ENCODE measurements at regions not wholly inside any gene's neighbourhood (a gene's known extent, or its start where the extent isn't known, plus 50 kb on each side); places are given as distances from the start of the nearest gene placed in this dataset.

GRCh38 chr17:71762526-71762925 lies 358.3 kb upstream of the SOX9 start:
- Histone ChIP-seq H3F3A (ENCODE audit: insufficient read depth, low read length) (no peaks in the 10 kb centered on the region), H3K79me2 (ENCODE audit: insufficient read depth, low read length) (no peaks in the 10 kb centered on the region), H3K27me3 (ENCODE audit: insufficient read depth, low read length) (no peaks in the 10 kb centered on the region), H3K4me3 (ENCODE audit: low read depth, low read length, poor library complexity, severe bottlenecking) (no peak overlapping the region), H4K20me1 (ENCODE audit: insufficient read depth, low read length) (no peaks in the 10 kb centered on the region), H3K27ac (ENCODE audit: low read depth, low read length, poor library complexity, severe bottlenecking) (no peak overlapping the region), H3K4me2 (ENCODE audit: low read length) (no peak overlapping the region), H3K9me2 (ENCODE audit: low read depth, low read length) (no peaks in the 10 kb centered on the region), H3K4me1 (ENCODE audit: insufficient read depth, low read length, severe bottlenecking) (no peaks in the 10 kb centered on the region), H3K9ac (ENCODE audit: low read length) (no peak overlapping the region), H2AFZ (ENCODE audit: low read length) (no peak overlapping the region), H3K36me3 (ENCODE audit: insufficient read depth, low read length) (no peaks in the 10 kb centered on the region), H3K9me3 (ENCODE audit: low read length) (no peaks in the 10 kb centered on the region)
- TF ChIP-seq EZH2 (IDR thresholded peaks at IDR 0.05; ENCODE audit: borderline replicate concordance, low read length) (no peak), CTCF (IDR thresholded peaks at IDR 0.05; ENCODE audit: low read length) (no peak)

- Histone ChIP-seq H3K4me1 (ENCODE audit: insufficient read depth, low read length, severe bottlenecking) (no peaks in the 10 kb centered on the region), H3K4me2 (ENCODE audit: low read length) (no peak overlapping the region), H3K27me3 (ENCODE audit: insufficient read depth, low read length) (no peaks in the 10 kb centered on the region), H3K4me3 (ENCODE audit: low read depth, low read length, poor library complexity, severe bottlenecking) (no peak overlapping the region), H3F3A (ENCODE audit: insufficient read depth, low read length) (no peaks in the 10 kb centered on the region), H3K9me3 (ENCODE audit: low read length) (no peaks in the 10 kb centered on the region), H4K20me1 (ENCODE audit: insufficient read depth, low read length) (no peaks in the 10 kb centered on the region), H3K36me3 (ENCODE audit: insufficient read depth, low read length) (no peaks in the 10 kb centered on the region), H3K79me2 (ENCODE audit: insufficient read depth, low read length) (no peaks in the 10 kb centered on the region), H3K9ac (ENCODE audit: low read length) (no peak overlapping the region), H3K27ac (ENCODE audit: low read depth, low read length, poor library complexity, severe bottlenecking) (no peak overlapping the region), H3K9me2 (ENCODE audit: low read depth, low read length) (no peaks in the 10 kb centered on the region), H2AFZ (ENCODE audit: low read length) (no peak overlapping the region)
- TF ChIP-seq EZH2 (IDR thresholded peaks at IDR 0.05; ENCODE audit: borderline replicate concordance, low read length) (no peak), CTCF (IDR thresholded peaks at IDR 0.05; ENCODE audit: low read length) (peak; percentile 30; the same call in 1 of the 2 replicates)
These were observed 356.3 kb upstream of the SOX9 start for GRCh38 chr17:71764505-71764904.

GRCh38 chr17:71765437-71765836 lies 355.4 kb upstream of the SOX9 start:
- no peak overlapping the region for H3K4me2 ChIP-seq (ENCODE audit: low read length)
- H3K9me3 ChIP-seq (ENCODE audit: low read length): no peaks in the 10 kb centered on the region
- H4K20me1 ChIP-seq (ENCODE audit: insufficient read depth, low read length): no peaks in the 10 kb centered on the region
- TF ChIP-seq CTCF (IDR thresholded peaks at IDR 0.05; ENCODE audit: low read length): no peak
- no peaks in the 10 kb centered on the region for H3F3A ChIP-seq (ENCODE audit: insufficient read depth, low read length)
- no peak overlapping the region for H2AFZ ChIP-seq (ENCODE audit: low read length)
- H3K4me1 ChIP-seq (ENCODE audit: insufficient read depth, low read length, severe bottlenecking): no peaks in the 10 kb centered on the region
- no peak overlapping the region for H3K9ac ChIP-seq (ENCODE audit: low read length)
- no peaks in the 10 kb centered on the region for H3K36me3 ChIP-seq (ENCODE audit: insufficient read depth, low read length)
- H3K79me2 ChIP-seq (ENCODE audit: insufficient read depth, low read length): no peaks in the 10 kb centered on the region
- no peak overlapping the region for H3K27ac ChIP-seq (ENCODE audit: low read depth, low read length, poor library complexity, severe bottlenecking)
- H3K27me3 ChIP-seq (ENCODE audit: insufficient read depth, low read length): no peaks in the 10 kb centered on the region
- no peaks in the 10 kb centered on the region for H3K9me2 ChIP-seq (ENCODE audit: low read depth, low read length)
- no peak overlapping the region for H3K4me3 ChIP-seq (ENCODE audit: low read depth, low read length, poor library complexity, severe bottlenecking)

All from OCI-LY1 (cell line).